ENCODE measurements at regions not wholly inside any gene's neighbourhood (a gene's known extent, or its start where the extent isn't known, plus 50 kb on each side); places are given as distances from the start of the nearest gene placed in this dataset.

- DNase-seq (ENCODE audit: low read depth, low spot score), result no peak
These were observed 141.3 kb downstream of the GNAT3 start for GRCh38 chr7:80370587-80370986.

GRCh38 chr7:80369321-80369720, 142.5 kb downstream of the GNAT3 start:
- no peak for TF ChIP-seq CTCF (IDR thresholded peaks at IDR 0.05; ENCODE audit: low read depth, low read length)
- no peak overlapping the region for H3K4me3 ChIP-seq (ENCODE audit: low read depth, low read length)
- in situ Hi-C loops (cut with HindIII; ENCODE audit: low sequenced_read_pairs), result no loop called here
- no peak for DNase-seq (ENCODE audit: low read depth, low spot score)

More at GRCh38 chr7:80370587-80370986, 141.3 kb downstream of the GNAT3 start:
- H3K4me3 ChIP-seq (ENCODE audit: low read depth, low read length), result no peak overlapping the region
- no peak for TF ChIP-seq CTCF (IDR thresholded peaks at IDR 0.05; ENCODE audit: low read depth, low read length)
- in situ Hi-C loops (cut with HindIII; ENCODE audit: low sequenced_read_pairs), result no loop called here

- in situ Hi-C loops (cut with HindIII; ENCODE audit: low sequenced_read_pairs), result no loop called here
- no peak for TF ChIP-seq CTCF (IDR thresholded peaks at IDR 0.05; ENCODE audit: low read depth, low read length)
- no peak overlapping the region for H3K4me3 ChIP-seq (ENCODE audit: low read depth, low read length)
- DNase-seq (ENCODE audit: low read depth, low spot score), result no peak
These were observed 149.2 kb downstream of the GNAT3 start for GRCh38 chr7:80362677-80363076.

GRCh38 chr7:80362010-80362618, 149.8 kb downstream of the GNAT3 start:
- DNase-seq (ENCODE audit: low read depth, low spot score), result no peak
- in situ Hi-C loops (cut with HindIII; ENCODE audit: low sequenced_read_pairs), result no loop called here
- no peak overlapping the region for H3K4me3 ChIP-seq (ENCODE audit: low read depth, low read length)
- no peak for TF ChIP-seq CTCF (IDR thresholded peaks at IDR 0.05; ENCODE audit: low read depth, low read length)

DNA sequence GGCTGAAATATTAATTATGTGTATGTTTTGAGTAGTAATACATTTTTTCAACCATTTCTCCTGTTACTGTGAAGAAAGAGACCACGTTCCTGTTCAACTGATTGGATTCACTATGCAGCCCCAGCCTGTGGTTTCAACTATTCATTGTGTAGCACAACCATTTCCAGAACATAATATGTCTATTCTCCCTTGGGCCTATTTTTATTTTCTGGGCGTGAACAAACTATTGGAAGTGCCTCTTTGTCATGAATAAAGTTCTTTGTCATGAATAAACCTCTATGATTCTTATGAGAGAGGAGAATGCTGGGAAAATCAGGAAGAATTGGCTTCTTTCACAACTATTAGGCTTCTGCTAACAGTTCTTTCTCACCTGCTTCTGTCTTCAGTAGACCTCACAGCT, 152.4 kb downstream of the GNAT3 start:
- DNase-seq (ENCODE audit: low read depth, low spot score), result no peak
- TF ChIP-seq CTCF (IDR thresholded peaks at IDR 0.05; ENCODE audit: low read depth, low read length), result no peak
- H3K4me3 ChIP-seq (ENCODE audit: low read depth, low read length), result no peak overlapping the region
- in situ Hi-C loops (cut with HindIII; ENCODE audit: low sequenced_read_pairs), result no loop called here

GRCh38 chr7:80359029-80359428, 152.8 kb downstream of the GNAT3 start:
- DNase-seq (ENCODE audit: low read depth, low spot score), result no peak
- in situ Hi-C loops (cut with HindIII; ENCODE audit: low sequenced_read_pairs), result no loop called here

More at GRCh38 chr7:80359029-80359428, 152.8 kb downstream of the GNAT3 start:
- H3K4me3 ChIP-seq (ENCODE audit: low read depth, low read length), result no peak overlapping the region
- TF ChIP-seq CTCF (IDR thresholded peaks at IDR 0.05; ENCODE audit: low read depth, low read length), result no peak
